T-helper 2 cell treated with Interferon-gamma antibody and Interleukin-4, amounts not matched to agents 100 ng/mL and 5 ng/mL, for 36 hours (primary cell): ENCODE measurements at regions not wholly inside any gene's neighbourhood (a gene's known extent, or its start where the extent isn't known, plus 50 kb on each side); places are given as distances from the start of the nearest gene placed in this dataset.
"Not testable (repeated sequence)": the region's sequence is repeated elsewhere in the genome, so short reads cannot be mapped to it uniquely, and the experiment has no call there.

Source experiments
- intact Hi-C: fragments of 100-400 bp; cut with micrococcal nuclease; formaldehyde crosslinking; loops from one replicate; pipeline ENCODE4 v1.15.1; 2023

GRCh38 chr2:221771297-221771696 is 199.2 kb upstream of the EPHA4 start:
- intact Hi-C loops, result no loop called here

- intact Hi-C loops, result no loop called here
Observed at GRCh38 chr2:221767106-221768012, 195.3 kb upstream of the EPHA4 start.

- intact Hi-C loops, result no loop called here
Observed at GRCh38 chr2:221762496-221762895, 190.4 kb upstream of the EPHA4 start.

- intact Hi-C loops, result no loop called here
Observed at GRCh38 chr2:221761260-221761659, 189.2 kb upstream of the EPHA4 start.

- intact Hi-C loops, result no loop called here
Observed at GRCh38 chr2:221758076-221758475, 186.0 kb upstream of the EPHA4 start.

GRCh38 chr2:221753401-221753800 is 181.3 kb upstream of the EPHA4 start:
- intact Hi-C loops, result no loop called here

GRCh38 chr2:221752781-221753180 is 180.7 kb upstream of the EPHA4 start:
- intact Hi-C loops, result no loop called here

- intact Hi-C loops, result no loop called here
Observed at GRCh38 chr2:221750316-221750715, 178.2 kb upstream of the EPHA4 start.

GRCh38 chr2:221747289-221747972 is 175.3 kb upstream of the EPHA4 start:
- intact Hi-C loops, result no loop called here

GRCh38 chr2:221741496-221742211 is 169.6 kb upstream of the EPHA4 start:
- intact Hi-C loops, result no loop called here

GRCh38 chr2:221731432-221732145 is 159.5 kb upstream of the EPHA4 start:
- intact Hi-C loops, result no loop called here

- intact Hi-C loops, result no loop called here
Observed at GRCh38 chr2:221726894-221727513, 154.9 kb upstream of the EPHA4 start.

GRCh38 chr2:221724631-221725203 is 152.6 kb upstream of the EPHA4 start:
- intact Hi-C loops, result no loop called here

GRCh38 chr2:221724117-221724516 is 152.0 kb upstream of the EPHA4 start:
- intact Hi-C loops, result not testable (repeated sequence)

GRCh38 chr2:221716426-221717303 is 144.6 kb upstream of the EPHA4 start:
- intact Hi-C loops, result no loop called here

GRCh38 chr2:221715523-221716247 is 143.6 kb upstream of the EPHA4 start:
- intact Hi-C loops, result no loop called here

GRCh38 chr2:221710744-221711143 is 138.6 kb upstream of the EPHA4 start:
- intact Hi-C loops, result no loop called here

- intact Hi-C loops, result no loop called here
Observed at GRCh38 chr2:221708902-221709301, 136.8 kb upstream of the EPHA4 start.
